Gastrocnemius medialis (tissue), 4 donors: ENCODE measurements at regions not wholly inside any gene's neighbourhood (a gene's known extent, or its start where the extent isn't known, plus 50 kb on each side); places are given as distances from the start of the nearest gene placed in this dataset.

Experiments
- ATAC-seq, 2 donors: fragments of 150-250 bp; one replicate each; pipeline ENCODE4 v1.9.1; 2016
- DNase-seq, 2 donors: peaks; one replicate each; pipeline ENCODE4 v3.0.0-alpha.2; 2019
- H3K27ac ChIP-seq, 4 donors: fragments of 200-600 bp; sonication (generic); 1 replicate in 1 of 4; 2 replicates in 3 of 4; pipeline ENCODE4 v1.5.1; 2016 to 2018; ENCODE audit warnings: mild to moderate bottlenecking in 2 of 4, moderate library complexity in 1 of 4
- H3K27me3 ChIP-seq, 3 donors: fragments of 200-600 bp; sonication (generic) in 2 of 3; 1 replicate in 1 of 3; 2 replicates in 2 of 3; pipeline versions ENCODE4 v1.5.1 to v1.6.0; 2016 to 2019; ENCODE audit warnings: mild to moderate bottlenecking in 1 of 3, moderate library complexity in 1 of 3
- H3K36me3 ChIP-seq, 2 donors: fragments of 200-600 bp; sonication (generic) in 1 of 2; one replicate each; pipeline ENCODE4 v1.5.1; 2017 to 2018
- H3K4me1 ChIP-seq, 2 donors: fragments of 200-600 bp; sonication (generic) in 1 of 2; one replicate each; pipeline ENCODE4 v1.5.1; 2016 to 2017; ENCODE audit warnings: mild to moderate bottlenecking in 2 of 2
- H3K4me3 ChIP-seq, 4 donors: fragments of 200-600 bp; sonication (generic) in 3 of 4; 1 replicate in 1 of 4; 2 replicates in 3 of 4; pipeline ENCODE4 v1.5.1; 2016 to 2019; ENCODE audit warnings: mild to moderate bottlenecking in 2 of 4
- H3K9me3 ChIP-seq, 3 donors: fragments of 200-600 bp; sonication (generic) in 2 of 3; 1 replicate in 1 of 3; 2 replicates in 2 of 3; pipeline ENCODE4 v1.5.1; 2016 to 2019
- POLR2A ChIP-seq, 2 donors: fragments of 450-650 bp; IDR thresholded peaks; one replicate each; pipeline ENCODE4 v1.6.1; 2017; ENCODE audit warnings: antibody characterized with exemption in 2 of 2, mild to moderate bottlenecking in 2 of 2, moderate library complexity in 2 of 2
- in situ Hi-C, 4 donors: fragments of 200-750 bp; cut with MboI; loops; one replicate each; pipeline versions ENCODE4 v1.15.0 to v1.8.0; 2017; ENCODE audit warnings: low sequenced_read_pairs in 4 of 4
- intact Hi-C: fragments of 100-400 bp; cut with DNase I; formaldehyde crosslinking; loops from one replicate; pipeline ENCODE4 v1.15.1; 2023; ENCODE audit warnings: low total_unique reads
- TF ChIP-seq, protein P1 (sequence below), 5 experiments: fragments of 450-650 bp in 3 of 5; fragments of 200-600 bp in 2 of 5; sonication (generic) in 2 of 5; IDR thresholded peaks in 4 of 5; conservative IDR thresholded peaks in 1 of 5; 1 replicate in 4 of 5; 2 replicates in 1 of 5; pipeline ENCODE4 v1.5.1; 2016 to 2019; ENCODE audit warnings: antibody characterized with exemption in 5 of 5, mild to moderate bottlenecking in 3 of 5, moderate library complexity in 3 of 5

GRCh38 chr17:33939959-33940358, 315.1 kb upstream of the CCL2 start:
- Histone ChIP-seq H3K36me3 (no peaks in the 10 kb centered on the region), H3K4me3 (no peak overlapping the region), H3K9me3 (no peaks in the 10 kb centered on the region), H3K4me1 (no peaks in the 10 kb centered on the region), H3K27ac (no peak overlapping the region), H3K27me3 (no peaks in the 10 kb centered on the region)
- no peak for DNase-seq
- no peak for ATAC-seq
- intact Hi-C loops (no loop called here), in situ Hi-C loops (loop anchor here in 2 of 4 donors (25.0 kb wide), 2 partner anchors 147 to 197 kb away; no protein-coding TSS in a partner anchor)
- TF ChIP-seq, protein P1, sequence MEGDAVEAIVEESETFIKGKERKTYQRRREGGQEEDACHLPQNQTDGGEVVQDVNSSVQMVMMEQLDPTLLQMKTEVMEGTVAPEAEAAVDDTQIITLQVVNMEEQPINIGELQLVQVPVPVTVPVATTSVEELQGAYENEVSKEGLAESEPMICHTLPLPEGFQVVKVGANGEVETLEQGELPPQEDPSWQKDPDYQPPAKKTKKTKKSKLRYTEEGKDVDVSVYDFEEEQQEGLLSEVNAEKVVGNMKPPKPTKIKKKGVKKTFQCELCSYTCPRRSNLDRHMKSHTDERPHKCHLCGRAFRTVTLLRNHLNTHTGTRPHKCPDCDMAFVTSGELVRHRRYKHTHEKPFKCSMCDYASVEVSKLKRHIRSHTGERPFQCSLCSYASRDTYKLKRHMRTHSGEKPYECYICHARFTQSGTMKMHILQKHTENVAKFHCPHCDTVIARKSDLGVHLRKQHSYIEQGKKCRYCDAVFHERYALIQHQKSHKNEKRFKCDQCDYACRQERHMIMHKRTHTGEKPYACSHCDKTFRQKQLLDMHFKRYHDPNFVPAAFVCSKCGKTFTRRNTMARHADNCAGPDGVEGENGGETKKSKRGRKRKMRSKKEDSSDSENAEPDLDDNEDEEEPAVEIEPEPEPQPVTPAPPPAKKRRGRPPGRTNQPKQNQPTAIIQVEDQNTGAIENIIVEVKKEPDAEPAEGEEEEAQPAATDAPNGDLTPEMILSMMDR (IDR thresholded peaks at IDR 0.05 in 4 of 5, conservative IDR thresholded peaks at IDR 0.05 in 1 of 5) = no peak
- no peak for TF ChIP-seq POLR2A (IDR thresholded peaks at IDR 0.05)

- in situ Hi-C loops = loop anchor here in 2 of 4 donors (25.0 kb wide), 2 partner anchors 146 to 196 kb away; no protein-coding TSS in a partner anchor
These were observed 314.2 kb upstream of the CCL2 start for GRCh38 chr17:33940769-33941370.

GRCh38 chr17:33941744-33942143, 313.3 kb upstream of the CCL2 start:
- no peak for ATAC-seq
- DNase-seq = no peak
- H3K36me3 ChIP-seq = no peaks in the 10 kb centered on the region
- H3K27ac ChIP-seq = no peak overlapping the region
- no peaks in the 10 kb centered on the region for H3K9me3 ChIP-seq
- TF ChIP-seq POLR2A (IDR thresholded peaks at IDR 0.05) = no peak
- TF ChIP-seq, protein P1 (IDR thresholded peaks at IDR 0.05 in 4 of 5, conservative IDR thresholded peaks at IDR 0.05 in 1 of 5) = no peak
- no peaks in the 10 kb centered on the region for H3K27me3 ChIP-seq
- intact Hi-C loops (no loop called here), in situ Hi-C loops (loop anchor here in 2 of 4 donors (25.0 kb wide), 2 partner anchors 146 to 196 kb away; no protein-coding TSS in a partner anchor)
- H3K4me1 ChIP-seq = no peaks in the 10 kb centered on the region
- no peak overlapping the region for H3K4me3 ChIP-seq

More at GRCh38 chr17:33940769-33941370, 314.2 kb upstream of the CCL2 start:
- Histone ChIP-seq H3K4me1 (no peaks in the 10 kb centered on the region), H3K9me3 (no peaks in the 10 kb centered on the region), H3K4me3 (no peak overlapping the region), H3K27me3 (no peaks in the 10 kb centered on the region), H3K36me3 (no peaks in the 10 kb centered on the region), H3K27ac (no peak overlapping the region)
- peak in 1 of 2 donors; percentile 15 for DNase-seq
- intact Hi-C loops = no loop called here
- ATAC-seq = peak in 1 of 2 donors; percentile 71
- no peak for TF ChIP-seq POLR2A (IDR thresholded peaks at IDR 0.05)
- TF ChIP-seq, protein P1 (IDR thresholded peaks at IDR 0.05 in 4 of 5, conservative IDR thresholded peaks at IDR 0.05 in 1 of 5) = no peak

DNA sequence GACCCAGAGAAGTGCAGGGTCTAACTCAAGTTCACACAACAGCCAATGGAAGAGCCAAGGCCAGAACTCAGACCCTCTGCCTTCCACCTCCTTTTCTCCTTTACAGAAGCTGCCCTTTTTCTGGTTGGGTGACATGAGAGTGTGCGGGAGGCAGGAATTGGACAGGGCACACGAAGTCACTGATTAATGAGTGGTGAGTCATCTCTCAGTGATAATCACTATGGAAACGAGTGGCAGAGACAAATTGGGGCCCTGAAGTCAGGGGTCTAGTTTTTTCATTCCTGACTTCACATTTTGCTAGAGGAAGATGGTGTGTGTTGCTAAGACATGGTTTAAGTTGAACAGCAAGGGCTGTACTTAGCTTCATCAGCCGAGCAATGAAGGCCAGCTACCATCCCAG, 312.7 kb upstream of the CCL2 start:
- no peaks in the 10 kb centered on the region for H3K4me1 ChIP-seq
- no peak for TF ChIP-seq POLR2A (IDR thresholded peaks at IDR 0.05)
- TF ChIP-seq, protein P1 (IDR thresholded peaks at IDR 0.05 in 4 of 5, conservative IDR thresholded peaks at IDR 0.05 in 1 of 5) = no peak
- in situ Hi-C loops (loop anchor here in 2 of 4 donors (25.0 kb wide), 2 partner anchors 145 to 195 kb away; no protein-coding TSS in a partner anchor), intact Hi-C loops (no loop called here)
- no peaks in the 10 kb centered on the region for H3K36me3 ChIP-seq
- no peak for DNase-seq
- no peak overlapping the region for H3K4me3 ChIP-seq
- no peaks in the 10 kb centered on the region for H3K9me3 ChIP-seq
- H3K27me3 ChIP-seq = no peaks in the 10 kb centered on the region
- H3K27ac ChIP-seq = no peak overlapping the region
- ATAC-seq = no peak
